Natural killer cell (primary cell): ENCODE measurements at regions not wholly inside any gene's neighbourhood (a gene's known extent, or its start where the extent isn't known, plus 50 kb on each side); places are given as distances from the start of the nearest gene placed in this dataset.
"Not testable (repeated sequence)": the region's sequence is repeated elsewhere in the genome, so short reads cannot be mapped to it uniquely, and the experiment has no call there.

Experiments
- ATAC-seq, 3 donors: fragments of 150-1000 bp in 2 of 3; fragments of 200-7000 bp in 1 of 3; cut with Tn5 transposase; 1 replicate in 1 of 3; 2 replicates in 2 of 3; pipeline ENCODE4 v1.10.0; 2021; ENCODE audit warnings: mild to moderate bottlenecking in 2 of 3, moderate library complexity in 2 of 3
- DNase-seq, 2 donors: peaks; one replicate each; pipeline versions ENCODE4 v3.0.0 to v3.0.0-alpha.2; 2013 to 2021; ENCODE audit warnings: mixed read lengths in 1 of 2
- H3K27ac ChIP-seq: one replicate; pipeline ENCODE4 v1.5.1; 2013; ENCODE audit warnings: mild to moderate bottlenecking, low read length
- H3K27me3 ChIP-seq: one replicate; pipeline ENCODE4 v1.6.1; 2013; ENCODE audit warnings: low read length; ENCODE audit not compliant: control insufficient read depth, insufficient read depth
- H3K36me3 ChIP-seq: one replicate; pipeline ENCODE4 v1.6.1; 2013; ENCODE audit warnings: low read length; ENCODE audit not compliant: control insufficient read depth, insufficient read depth
- H3K4me1 ChIP-seq: one replicate; pipeline ENCODE4 v1.6.1; 2013; ENCODE audit warnings: low read length; ENCODE audit not compliant: control insufficient read depth, insufficient read depth
- H3K4me3 ChIP-seq: one replicate; pipeline ENCODE4 v1.5.1; 2013; ENCODE audit warnings: low read length
- H3K9me3 ChIP-seq: one replicate; pipeline ENCODE4 v1.6.1; 2013; ENCODE audit warnings: low read length; ENCODE audit not compliant: control insufficient read depth, insufficient read depth
- H3K27ac Mint-ChIP-seq, 2 donors: one replicate each; pipeline ENCODE4 v1.8.0; 2022; ENCODE audit warnings: mild to moderate bottlenecking in 2 of 2, mixed read lengths in 2 of 2, moderate library complexity in 1 of 2
- H3K27me3 Mint-ChIP-seq, 2 donors: one replicate each; pipeline ENCODE4 v1.8.0; 2022; ENCODE audit warnings: low read depth in 2 of 2, mixed read lengths in 2 of 2
- H3K36me3 Mint-ChIP-seq: one replicate; pipeline ENCODE4 v1.8.0; 2022; ENCODE audit warnings: mixed read lengths
- H3K4me1 Mint-ChIP-seq, 2 donors: one replicate each; pipeline ENCODE4 v1.8.0; 2022; ENCODE audit warnings: mixed read lengths in 2 of 2
- H3K4me3 Mint-ChIP-seq: one replicate; pipeline ENCODE4 v1.8.0; 2022; ENCODE audit warnings: mild to moderate bottlenecking, moderate library complexity, mixed read lengths
- H3K9me3 Mint-ChIP-seq, 2 donors: one replicate each; pipeline ENCODE4 v1.8.0; 2022; ENCODE audit warnings: mixed read lengths in 2 of 2
- WGBS: methylation state at CpG from one replicate; pipeline ENCODE4 v1.1.7; 2013; ENCODE audit warnings: missing lambda C conversion rate; ENCODE audit not compliant: insufficient coverage; 5-methylcytosine and 5-hydroxymethylcytosine counted together
- intact Hi-C: fragments of 100-400 bp; cut with micrococcal nuclease; formaldehyde crosslinking; loops from one replicate; pipeline ENCODE4 v1.14.2; 2022
- TF ChIP-seq, protein P1 (sequence below): fragments of 200-600 bp; IDR thresholded peaks from one replicate; pipeline ENCODE4 v1.8.0; 2022; ENCODE audit warnings: antibody characterized with exemption

DNA sequence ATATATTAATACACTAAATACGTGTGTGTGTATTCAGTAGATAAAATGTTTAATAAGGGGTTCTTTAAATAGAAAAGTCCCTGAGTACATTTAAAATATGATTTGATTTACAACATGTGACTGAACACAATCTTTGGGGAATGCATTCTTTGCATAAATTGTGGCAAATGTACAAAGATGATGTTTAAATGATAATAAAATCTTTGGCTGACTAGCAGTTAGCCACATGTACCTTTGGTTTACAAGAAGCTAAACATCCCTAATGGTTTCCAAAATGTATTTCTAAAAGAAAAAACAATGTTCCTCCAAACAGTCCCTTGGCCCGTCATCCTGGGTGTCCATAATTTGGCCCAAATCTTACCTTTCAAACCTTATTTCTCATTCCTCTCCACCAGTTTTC, 106.4 kb upstream of the MARK1 start:
- Histone ChIP-seq H3K27ac (no peak overlapping the region), H3K4me3 (no peak overlapping the region), H3K4me1 (no peaks in the 10 kb centered on the region), H3K9me3 (no peaks in the 10 kb centered on the region), H3K27me3 (no peaks in the 10 kb centered on the region), H3K36me3 (no peaks in the 10 kb centered on the region)
- DNase-seq (no peak), ATAC-seq (no peak)
- no peaks in the 10 kb centered on the region for H3K36me3 Mint-ChIP-seq
- peaks cover 0 to 17% of the 10 kb centered on the region in 2 donors for H3K27me3 Mint-ChIP-seq
- intact Hi-C loops: no loop called here
- 96% methylated on average over 1 of the region's 2 CpGs for WGBS
- H3K27ac Mint-ChIP-seq: no peak overlapping the region
- TF ChIP-seq, protein P1, sequence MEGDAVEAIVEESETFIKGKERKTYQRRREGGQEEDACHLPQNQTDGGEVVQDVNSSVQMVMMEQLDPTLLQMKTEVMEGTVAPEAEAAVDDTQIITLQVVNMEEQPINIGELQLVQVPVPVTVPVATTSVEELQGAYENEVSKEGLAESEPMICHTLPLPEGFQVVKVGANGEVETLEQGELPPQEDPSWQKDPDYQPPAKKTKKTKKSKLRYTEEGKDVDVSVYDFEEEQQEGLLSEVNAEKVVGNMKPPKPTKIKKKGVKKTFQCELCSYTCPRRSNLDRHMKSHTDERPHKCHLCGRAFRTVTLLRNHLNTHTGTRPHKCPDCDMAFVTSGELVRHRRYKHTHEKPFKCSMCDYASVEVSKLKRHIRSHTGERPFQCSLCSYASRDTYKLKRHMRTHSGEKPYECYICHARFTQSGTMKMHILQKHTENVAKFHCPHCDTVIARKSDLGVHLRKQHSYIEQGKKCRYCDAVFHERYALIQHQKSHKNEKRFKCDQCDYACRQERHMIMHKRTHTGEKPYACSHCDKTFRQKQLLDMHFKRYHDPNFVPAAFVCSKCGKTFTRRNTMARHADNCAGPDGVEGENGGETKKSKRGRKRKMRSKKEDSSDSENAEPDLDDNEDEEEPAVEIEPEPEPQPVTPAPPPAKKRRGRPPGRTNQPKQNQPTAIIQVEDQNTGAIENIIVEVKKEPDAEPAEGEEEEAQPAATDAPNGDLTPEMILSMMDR: no peak
- H3K4me3 Mint-ChIP-seq: no peak overlapping the region
- H3K4me1 Mint-ChIP-seq: no peaks in the 10 kb centered on the region
- peaks cover 0 to 2% of the 10 kb centered on the region in 2 donors for H3K9me3 Mint-ChIP-seq

DNA sequence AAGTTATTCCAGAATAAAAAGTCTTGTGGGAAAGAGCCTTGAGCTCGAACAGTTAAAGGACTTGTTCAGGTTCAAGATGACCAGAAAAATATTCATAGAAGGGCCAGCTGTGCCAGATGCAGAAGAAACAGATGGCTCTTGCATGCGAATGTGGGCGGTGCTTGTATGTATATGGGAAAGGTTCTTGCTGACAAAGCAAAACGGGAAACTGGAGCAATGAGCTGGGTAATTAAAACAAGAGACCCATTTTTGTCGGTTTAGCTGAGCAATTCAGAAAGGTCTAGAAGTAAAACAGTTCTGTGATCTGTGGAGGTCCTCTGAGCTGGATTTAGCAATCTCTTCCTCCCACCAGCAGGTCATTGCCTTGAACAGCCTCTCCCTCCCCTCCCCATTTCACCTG, 107.2 kb upstream of the MARK1 start:
- H3K36me3 ChIP-seq: no peaks in the 10 kb centered on the region
- no peaks in the 10 kb centered on the region for H3K36me3 Mint-ChIP-seq
- H3K27me3 ChIP-seq: no peaks in the 10 kb centered on the region
- TF ChIP-seq, protein P1: no peak
- 68% methylated on average over 5 of the region's 5 CpGs for WGBS
- H3K4me1 ChIP-seq: no peaks in the 10 kb centered on the region
- H3K9me3 ChIP-seq: no peaks in the 10 kb centered on the region
- no peak overlapping the region for H3K4me3 ChIP-seq
- H3K27ac ChIP-seq: no peak overlapping the region
- ATAC-seq (no peak), DNase-seq (no peak)
- peaks cover 0 to 17% of the 10 kb centered on the region in 2 donors for H3K27me3 Mint-ChIP-seq
- no peaks in the 10 kb centered on the region for H3K4me1 Mint-ChIP-seq
- H3K4me3 Mint-ChIP-seq: no peak overlapping the region
- intact Hi-C loops: no loop called here
- H3K27ac Mint-ChIP-seq: no peak overlapping the region
- H3K9me3 Mint-ChIP-seq: peaks cover 0 to 2% of the 10 kb centered on the region in 2 donors

DNA sequence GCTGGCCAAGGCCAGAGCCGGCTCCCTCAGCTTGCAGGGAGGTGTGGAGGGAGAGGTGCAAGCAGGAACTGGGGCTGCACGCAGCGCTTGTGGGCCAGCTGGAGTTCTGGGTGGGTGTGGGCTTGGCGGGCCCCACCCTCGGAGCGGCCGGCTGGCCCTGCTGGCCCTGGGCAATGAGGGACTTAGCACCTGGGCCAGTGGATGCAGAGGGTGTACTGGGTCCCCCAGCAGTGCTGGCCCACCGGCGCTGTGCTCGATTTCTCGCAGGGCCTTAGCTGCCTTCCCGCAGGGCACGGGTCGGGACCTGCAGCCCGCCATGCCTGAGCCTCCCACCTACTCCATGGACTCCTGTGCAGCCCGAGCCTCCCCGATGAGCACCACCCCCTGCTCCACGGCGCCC, 115.6 kb upstream of the MARK1 start:
- 89% methylated on average over 19 of the region's 19 CpGs for WGBS
- intact Hi-C loops: not testable (repeated sequence)

DNA sequence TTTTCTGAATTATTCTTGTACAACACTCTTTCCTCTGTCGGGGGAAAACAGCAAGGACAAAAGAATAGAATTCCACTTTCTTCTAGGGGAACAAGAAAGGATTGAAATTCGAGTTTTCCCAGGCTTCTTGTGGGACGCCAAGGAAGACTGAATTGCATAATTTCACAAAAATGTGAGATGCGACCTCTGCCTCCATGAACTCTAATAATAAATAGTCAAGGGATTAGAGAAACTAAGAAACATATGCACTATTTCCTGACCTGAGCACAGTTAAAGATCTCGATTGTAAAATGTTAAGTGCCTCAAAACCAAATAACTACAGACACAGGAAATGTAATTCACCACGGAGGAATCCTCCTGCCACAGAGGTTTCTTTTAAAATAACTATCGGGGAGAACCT, 117.3 kb upstream of the MARK1 start:
- H3K27me3 Mint-ChIP-seq: peaks cover 0 to 3% of the 10 kb centered on the region in 2 donors
- H3K36me3 Mint-ChIP-seq: no peaks in the 10 kb centered on the region
- intact Hi-C loops: no loop called here
- H3K4me3 Mint-ChIP-seq: no peak overlapping the region
- no peaks in the 10 kb centered on the region for H3K4me1 Mint-ChIP-seq
- H3K27ac Mint-ChIP-seq: no peak overlapping the region
- ATAC-seq (no peak), DNase-seq (no peak)
- 44% methylated on average over 4 of the region's 7 CpGs for WGBS
- Histone ChIP-seq H3K9me3 (no peaks in the 10 kb centered on the region), H3K36me3 (no peaks in the 10 kb centered on the region), H3K4me1 (no peaks in the 10 kb centered on the region), H3K4me3 (no peak overlapping the region), H3K27me3 (no peaks in the 10 kb centered on the region), H3K27ac (no peak overlapping the region)
- H3K9me3 Mint-ChIP-seq: no peaks in the 10 kb centered on the region
- TF ChIP-seq, protein P1: no peak

More for the DNA sequence above, 115.6 kb upstream of the MARK1 start:
- H3K27me3 Mint-ChIP-seq, H3K9me3 Mint-ChIP-seq, H3K36me3 Mint-ChIP-seq, H3K9me3 ChIP-seq, H3K4me1 Mint-ChIP-seq, DNase-seq, H3K4me3 ChIP-seq, H3K4me1 ChIP-seq, H3K27ac ChIP-seq, H3K27ac Mint-ChIP-seq, H3K27me3 ChIP-seq, H3K4me3 Mint-ChIP-seq, ATAC-seq, H3K36me3 ChIP-seq: not testable (repeated sequence)
